ENCODE measurements at regions not wholly inside any gene's neighbourhood (a gene's known extent, or its start where the extent isn't known, plus 50 kb on each side); places are given as distances from the start of the nearest gene placed in this dataset.

DNA sequence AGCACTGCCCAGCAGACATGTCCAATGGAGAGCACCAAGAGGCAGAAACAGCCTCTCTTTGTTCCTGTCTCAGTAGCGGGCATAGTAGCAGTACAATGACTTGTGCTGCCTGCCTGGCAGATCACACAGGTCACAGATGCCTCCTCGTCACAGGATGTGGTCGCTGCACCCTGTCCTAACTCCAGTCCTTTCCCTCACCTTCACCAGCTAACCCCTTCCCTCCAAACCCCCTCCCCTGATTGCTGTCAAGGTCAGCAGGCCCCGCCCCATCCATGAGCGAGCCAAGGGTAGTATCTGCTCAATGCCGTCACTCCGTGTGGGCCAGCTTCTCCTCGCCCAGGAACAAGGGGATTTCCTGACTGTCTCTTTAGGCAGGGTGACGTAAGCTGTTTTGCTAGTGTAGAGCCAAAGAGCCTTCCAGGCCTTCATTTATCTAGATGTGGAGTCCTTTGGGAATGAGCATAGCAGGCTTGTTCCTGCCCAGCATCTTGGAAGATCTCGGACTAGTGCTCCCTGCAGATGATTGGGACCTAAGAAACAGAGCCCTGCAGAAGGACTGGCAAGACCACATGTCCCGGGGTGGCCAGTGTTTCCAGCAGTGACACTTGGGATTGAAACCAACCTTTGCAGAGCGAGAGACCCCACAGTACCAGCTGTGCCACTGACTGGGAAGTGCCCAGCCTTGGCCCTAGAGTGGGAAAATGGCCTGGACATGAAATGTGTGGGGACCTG lies 75.9 kb upstream of the TNRC6C start (continued):
- TF ChIP-seq, protein P1, sequence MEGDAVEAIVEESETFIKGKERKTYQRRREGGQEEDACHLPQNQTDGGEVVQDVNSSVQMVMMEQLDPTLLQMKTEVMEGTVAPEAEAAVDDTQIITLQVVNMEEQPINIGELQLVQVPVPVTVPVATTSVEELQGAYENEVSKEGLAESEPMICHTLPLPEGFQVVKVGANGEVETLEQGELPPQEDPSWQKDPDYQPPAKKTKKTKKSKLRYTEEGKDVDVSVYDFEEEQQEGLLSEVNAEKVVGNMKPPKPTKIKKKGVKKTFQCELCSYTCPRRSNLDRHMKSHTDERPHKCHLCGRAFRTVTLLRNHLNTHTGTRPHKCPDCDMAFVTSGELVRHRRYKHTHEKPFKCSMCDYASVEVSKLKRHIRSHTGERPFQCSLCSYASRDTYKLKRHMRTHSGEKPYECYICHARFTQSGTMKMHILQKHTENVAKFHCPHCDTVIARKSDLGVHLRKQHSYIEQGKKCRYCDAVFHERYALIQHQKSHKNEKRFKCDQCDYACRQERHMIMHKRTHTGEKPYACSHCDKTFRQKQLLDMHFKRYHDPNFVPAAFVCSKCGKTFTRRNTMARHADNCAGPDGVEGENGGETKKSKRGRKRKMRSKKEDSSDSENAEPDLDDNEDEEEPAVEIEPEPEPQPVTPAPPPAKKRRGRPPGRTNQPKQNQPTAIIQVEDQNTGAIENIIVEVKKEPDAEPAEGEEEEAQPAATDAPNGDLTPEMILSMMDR (IDR thresholded peaks at IDR 0.05; ENCODE audit: control extremely low read depth in 1 of 3, insufficient read depth in 1 of 3, low read depth in 1 of 3, low read length in 3 of 3), result no peak
- TF ChIP-seq EGR1 (IDR thresholded peaks at IDR 0.05; ENCODE audit: borderline replicate concordance, low read depth, low read length), result no peak
- TF ChIP-seq RNF2 (IDR thresholded peaks at IDR 0.05; ENCODE audit: borderline replicate concordance, low read depth, low read length, missing control alignments, poor library complexity, severe bottlenecking), result no peak
- TF ChIP-seq NANOG (IDR thresholded peaks at IDR 0.05; ENCODE audit: insufficient read depth, low read depth, low read length, poor library complexity, severe bottlenecking), result no peak
- TF ChIP-seq KDM4A (IDR thresholded peaks at IDR 0.05; ENCODE audit: low read depth, low read length, severe bottlenecking), result no peak
- no peak for TF ChIP-seq TAF1 (IDR thresholded peaks at IDR 0.05; ENCODE audit: low read depth, low read length)
- no peak for TF ChIP-seq NRF1 (IDR thresholded peaks at IDR 0.05; ENCODE audit: low read depth, low read length)
- TF ChIP-seq TEAD4 (IDR thresholded peaks at IDR 0.05; ENCODE audit: low read depth, low read length), result no peak
